GM18868 (cell line): ENCODE measurements at regions not wholly inside any gene's neighbourhood (a gene's known extent, or its start where the extent isn't known, plus 50 kb on each side); places are given as distances from the start of the nearest gene placed in this dataset.

Experiments
- ATAC-seq: cut with Tn5 transposase; IDR thresholded peaks from one replicate; pipeline ENCODE4 v1.9.1; 2021; ENCODE audit warnings: mild to moderate bottlenecking, moderate library complexity; ENCODE audit not compliant: unreplicated experiment

GRCh38 chr4:125365731-125366130, 51.0 kb downstream of the FAT4 start:
- ATAC-seq = no peak

DNA sequence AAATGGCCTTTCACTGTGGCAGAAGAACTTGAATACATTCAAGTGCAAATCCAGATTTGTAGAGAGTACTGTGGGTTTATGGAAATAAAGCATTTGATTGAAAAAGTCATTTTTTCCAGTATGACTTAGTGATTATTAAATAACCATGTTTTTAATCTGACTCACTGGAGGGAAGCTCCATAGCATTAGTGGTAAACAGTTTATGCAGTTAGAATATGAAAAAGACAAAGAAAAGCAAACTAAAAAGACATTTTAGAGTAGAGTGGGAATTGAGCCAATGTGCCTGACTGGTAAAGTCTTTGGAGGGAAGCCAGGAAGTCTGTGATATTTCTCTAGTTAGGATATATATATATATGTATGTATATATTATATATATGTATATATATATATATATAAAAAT, 53.4 kb downstream of the FAT4 start:
- ATAC-seq = no peak

DNA sequence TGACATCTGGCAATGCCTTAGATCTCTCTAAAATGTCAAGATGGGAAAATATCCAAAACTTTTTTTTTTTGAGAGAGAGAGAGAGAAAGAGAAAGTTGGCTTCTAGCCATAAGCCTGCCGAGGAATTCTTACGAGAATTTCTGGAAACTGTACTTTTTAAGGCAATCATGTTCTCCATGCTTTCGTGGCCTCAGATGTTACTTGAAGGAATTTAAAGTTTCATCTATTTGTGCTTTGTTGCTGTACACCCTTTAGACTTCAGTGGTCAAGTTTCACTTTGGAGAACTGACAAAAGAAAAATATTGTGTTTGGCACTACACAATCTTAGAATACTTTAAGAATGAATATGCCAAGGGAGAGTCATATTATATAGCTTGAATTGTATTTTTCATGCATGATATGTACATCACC, 53.9 kb downstream of the FAT4 start:
- no peak for ATAC-seq

DNA sequence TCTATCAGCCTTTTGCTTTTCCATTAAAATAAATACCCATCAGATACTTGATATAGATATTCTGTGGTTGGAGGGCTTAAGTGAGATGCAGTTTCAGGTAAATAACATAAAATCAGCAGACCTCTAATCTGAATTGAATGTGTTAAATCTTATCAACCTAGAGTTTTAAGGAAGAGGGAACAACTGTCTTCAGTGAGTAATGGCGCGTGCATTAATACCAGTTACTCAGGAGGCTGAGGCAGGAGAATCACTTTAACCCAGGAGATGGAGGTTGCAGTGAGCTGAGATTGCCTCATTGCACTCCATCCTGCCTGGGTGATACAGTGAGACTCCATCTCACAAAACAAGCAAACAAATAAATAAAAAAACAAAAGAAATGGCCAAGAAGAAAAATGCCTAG, 54.3 kb downstream of the FAT4 start:
- ATAC-seq = no peak

DNA sequence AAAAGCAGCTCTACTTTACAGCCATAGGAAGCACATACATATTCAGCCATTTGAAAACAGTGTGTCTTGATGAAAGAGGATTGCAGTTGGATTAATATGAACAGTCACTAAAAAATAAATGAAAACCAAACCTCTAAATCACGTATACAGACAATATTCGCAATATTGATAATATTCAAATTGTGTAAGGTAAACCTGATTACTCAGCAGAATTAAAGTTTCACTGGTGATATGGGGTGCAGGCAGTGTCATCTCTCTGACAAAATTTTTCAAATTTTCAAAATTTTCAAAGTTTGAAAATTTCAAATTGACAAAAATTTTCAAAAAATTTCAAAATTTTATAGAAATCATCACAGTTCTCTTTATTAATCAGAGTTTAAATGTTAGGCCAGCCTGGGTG, 55.7 kb downstream of the FAT4 start:
- ATAC-seq = no peak

GRCh38 chr4:125382995-125383394, 68.2 kb downstream of the FAT4 start:
- no peak for ATAC-seq

DNA sequence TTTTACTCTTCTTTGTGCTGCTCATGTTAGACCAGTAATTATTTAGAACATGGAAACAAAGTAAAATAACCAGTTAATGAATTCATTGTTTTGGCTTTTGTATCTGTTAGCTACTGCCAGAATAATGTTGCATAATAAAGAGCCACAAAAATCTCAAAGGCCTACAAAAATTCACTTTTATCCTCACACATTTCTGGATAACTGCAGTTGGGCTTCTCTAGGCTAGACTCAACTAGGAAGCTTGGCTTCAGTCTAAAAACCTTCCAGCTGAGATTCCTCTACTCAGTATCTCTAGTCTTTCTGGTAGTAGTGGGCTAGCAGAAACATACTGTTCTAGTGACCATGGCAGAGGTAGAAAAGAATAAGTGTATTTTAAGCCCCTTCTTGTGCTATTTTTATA, 73.0 kb downstream of the FAT4 start:
- ATAC-seq = no peak

DNA sequence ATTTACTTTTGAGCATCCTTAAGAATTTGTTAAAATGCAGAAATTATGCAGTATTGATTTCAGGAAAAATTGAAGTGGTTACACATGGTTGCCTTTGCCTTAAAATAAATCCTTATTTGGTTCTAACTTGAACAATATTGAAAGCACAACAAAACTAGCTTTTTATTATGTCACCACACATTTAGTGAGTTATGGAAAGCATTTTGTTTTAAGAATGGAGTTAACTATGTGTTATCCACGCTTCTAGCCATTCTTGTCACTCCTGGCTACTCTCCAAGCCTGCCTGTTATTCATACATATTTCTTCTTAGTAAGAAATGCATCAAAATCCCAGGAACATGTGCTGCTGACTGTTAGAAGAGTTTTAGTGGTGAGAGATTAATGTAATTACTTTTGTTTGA, 73.9 kb downstream of the FAT4 start:
- no peak for ATAC-seq

- ATAC-seq = no peak
Measured at GRCh38 chr4:125389713-125390112, 75.0 kb downstream of the FAT4 start.

DNA sequence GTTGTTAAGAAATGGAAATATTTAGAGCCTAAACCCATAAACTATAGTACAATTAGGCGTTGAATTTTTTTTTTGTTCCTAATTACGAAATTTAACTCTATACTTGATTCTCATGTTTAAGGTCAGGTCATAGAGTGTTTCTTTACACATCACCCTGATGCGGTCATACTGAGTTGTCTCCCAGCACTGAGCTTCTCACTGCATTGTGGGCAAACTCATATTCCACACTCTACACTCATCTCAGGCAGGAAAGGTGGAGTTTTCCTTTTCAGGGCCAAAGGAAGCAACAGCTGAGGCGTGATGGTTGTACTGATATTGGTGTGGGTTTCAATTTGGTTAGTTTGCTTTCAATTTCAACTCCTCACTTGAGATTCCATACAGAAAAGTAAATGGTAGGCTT, 75.4 kb downstream of the FAT4 start:
- ATAC-seq = no peak

- ATAC-seq = no peak
Measured at GRCh38 chr4:125390727-125391126, 76.0 kb downstream of the FAT4 start.

- no peak for ATAC-seq
Measured at GRCh38 chr4:125392694-125393093, 77.9 kb downstream of the FAT4 start.

DNA sequence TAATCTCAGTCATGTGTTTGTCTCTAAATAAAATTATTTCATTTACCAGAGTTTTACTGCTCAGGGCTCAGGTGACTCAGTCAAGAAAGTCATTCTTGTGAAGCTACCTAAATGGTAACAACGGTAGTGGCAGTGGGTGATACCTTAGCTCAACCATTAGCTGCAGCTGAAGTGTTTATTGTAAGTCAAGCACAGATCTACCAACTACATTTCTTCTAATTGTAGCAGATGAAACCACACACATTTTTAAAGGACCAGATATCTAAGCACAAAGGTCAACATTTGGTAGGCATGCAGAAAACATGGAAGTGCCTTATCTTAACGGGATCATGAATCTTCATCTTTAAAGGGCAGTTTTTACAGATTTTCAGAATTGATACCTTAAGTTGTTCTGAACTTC, 79.1 kb downstream of the FAT4 start:
- no peak for ATAC-seq

DNA sequence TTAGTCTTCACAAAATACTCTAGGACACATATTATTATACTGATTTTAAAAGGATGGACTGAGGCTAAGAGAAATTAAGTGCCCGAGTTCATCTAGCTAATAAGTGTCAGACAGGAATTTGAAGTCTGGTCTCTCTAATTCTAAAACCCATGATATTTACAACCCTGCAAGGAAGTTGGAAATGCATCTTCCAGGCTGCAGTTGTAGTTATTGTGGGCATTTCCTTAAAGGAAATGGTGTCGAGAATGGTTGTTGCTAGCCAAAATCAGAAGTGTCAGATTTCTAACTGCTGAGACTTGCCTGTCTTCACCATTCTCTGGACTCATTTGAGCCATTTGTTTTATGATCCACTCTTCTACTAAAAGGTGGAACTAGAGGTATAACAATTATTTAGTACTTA, 82.5 kb downstream of the FAT4 start:
- no peak for ATAC-seq

DNA sequence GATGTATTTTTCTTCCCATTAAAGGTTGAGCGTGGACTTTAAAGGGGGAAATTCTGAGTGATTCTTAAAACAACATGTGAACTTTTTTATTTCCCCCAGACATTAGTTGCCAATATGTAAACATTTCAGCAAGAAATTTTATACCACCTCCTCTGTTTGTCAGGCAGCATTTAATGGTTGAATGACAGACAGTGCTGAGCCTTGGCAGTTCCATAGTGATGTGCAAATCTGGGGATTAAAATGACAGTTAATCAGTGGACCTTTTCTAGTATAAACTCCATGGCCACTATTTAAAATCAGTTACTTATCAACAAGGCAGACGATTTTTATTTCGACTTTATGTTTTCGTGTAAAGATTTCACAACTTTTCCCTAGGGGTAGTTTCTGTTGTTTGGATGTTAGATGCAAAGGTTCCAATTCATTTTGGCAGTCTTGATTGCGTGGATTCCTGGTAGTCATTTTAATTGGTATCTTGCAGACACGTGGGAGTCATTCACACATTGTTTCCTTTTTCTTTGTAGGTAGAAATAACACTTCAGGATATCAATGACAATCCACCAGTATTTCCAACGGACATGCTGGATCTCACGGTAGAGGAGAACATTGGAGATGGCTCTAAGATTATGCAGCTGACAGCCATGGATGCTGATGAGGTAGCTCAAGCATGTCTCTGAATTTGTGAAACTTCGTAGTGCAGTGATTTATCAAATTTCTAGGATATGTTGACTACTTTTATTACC, 83.7 kb downstream of the FAT4 start:
- no peak for ATAC-seq

- ATAC-seq = no peak
Measured at GRCh38 chr4:125400756-125401155, 86.0 kb downstream of the FAT4 start.

GRCh38 chr4:125401784-125402183, 87.0 kb downstream of the FAT4 start:
- no peak for ATAC-seq

- no peak for ATAC-seq
Measured at GRCh38 chr4:125420526-125420925, 105.8 kb downstream of the FAT4 start.

GRCh38 chr4:125421547-125421946, 106.8 kb downstream of the FAT4 start:
- ATAC-seq = no peak

- ATAC-seq = no peak
Measured at GRCh38 chr4:125423124-125423523, 108.4 kb downstream of the FAT4 start.

DNA sequence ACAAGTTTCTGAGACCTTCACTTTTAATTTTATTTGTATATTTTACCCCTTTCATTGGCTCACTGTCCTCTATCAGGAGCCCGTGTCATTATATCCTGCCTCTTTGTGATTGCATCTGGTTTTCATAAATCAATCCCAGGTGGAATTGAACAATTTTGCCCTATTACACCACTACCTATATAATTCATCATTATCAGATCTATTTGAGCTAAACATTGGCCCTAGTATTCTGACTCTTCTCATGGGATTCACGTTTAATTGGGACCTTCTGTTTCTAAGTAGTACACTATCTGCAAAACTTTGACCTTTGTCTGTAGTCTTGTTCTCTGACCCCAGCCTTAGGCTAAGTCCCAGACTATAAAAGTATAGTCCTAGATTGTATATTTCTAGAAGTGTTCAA, 114.1 kb downstream of the FAT4 start:
- no peak for ATAC-seq

GRCh38 chr4:125430086-125430485, 115.3 kb downstream of the FAT4 start:
- no peak for ATAC-seq

DNA sequence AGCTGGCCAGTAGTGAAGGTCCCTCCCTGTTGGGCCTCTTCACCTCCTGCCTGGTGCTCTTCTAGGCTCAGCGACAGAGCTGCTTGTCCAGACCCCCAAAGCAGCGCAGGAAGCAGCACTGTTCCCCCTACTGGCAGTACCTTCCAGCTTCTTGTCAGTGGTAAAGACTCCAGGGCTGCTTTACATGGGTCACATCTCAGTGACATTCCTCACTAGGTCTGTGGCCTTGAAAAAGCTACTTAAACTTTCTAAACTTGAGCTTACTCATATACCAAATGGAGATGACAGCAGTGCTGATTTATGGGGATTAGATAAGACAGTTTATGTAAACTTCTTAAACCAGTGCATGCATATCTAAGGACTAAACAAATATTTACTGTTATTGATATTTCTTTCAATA, 117.3 kb downstream of the FAT4 start:
- ATAC-seq = no peak
